NCI-H524 (cell line): ENCODE measurements at regions not wholly inside any gene's neighbourhood (a gene's known extent, or its start where the extent isn't known, plus 50 kb on each side); places are given as distances from the start of the nearest gene placed in this dataset.
"Not testable (repeated sequence)": the region's sequence is repeated elsewhere in the genome, so short reads cannot be mapped to it uniquely, and the experiment has no call there.

Experiments used
- DNase-seq, 2 experiments: peaks; one replicate each; lab custom pipeline; 2025; lab: John Stamatoyannopoulos, UW

- no peak for DNase-seq
Observed at GRCh38 chr3:96324087-96324486, 490.3 kb upstream of the EPHA6 start.

GRCh38 chr3:96330795-96331194 lies 483.6 kb upstream of the EPHA6 start:
- DNase-seq = no peak

GRCh38 chr3:96331341-96331740 lies 483.1 kb upstream of the EPHA6 start:
- DNase-seq = peak in 1 of 2 experiments; percentile 57

- no peak for DNase-seq
Observed at GRCh38 chr3:96334779-96335178, 479.6 kb upstream of the EPHA6 start.

- no peak for DNase-seq
Observed at GRCh38 chr3:96347289-96347688, 467.1 kb upstream of the EPHA6 start.

- DNase-seq = not testable (repeated sequence)
Observed at GRCh38 chr3:96351598-96351997, 462.8 kb upstream of the EPHA6 start.

GRCh38 chr3:96354106-96354505 lies 460.3 kb upstream of the EPHA6 start:
- DNase-seq = no peak

- DNase-seq = no peak
Observed at GRCh38 chr3:96354742-96355141, 459.7 kb upstream of the EPHA6 start.

- DNase-seq = no peak
Observed at GRCh38 chr3:96361241-96361640, 453.2 kb upstream of the EPHA6 start.

GRCh38 chr3:96370637-96371036 lies 443.8 kb upstream of the EPHA6 start:
- DNase-seq = no peak

- peak in 1 of 2 experiments; percentile 35 for DNase-seq
Observed at GRCh38 chr3:96410006-96410730, 404.2 kb upstream of the EPHA6 start.

GRCh38 chr3:96416549-96417255 lies 397.7 kb upstream of the EPHA6 start:
- peak; percentile 29 to 82 for DNase-seq

GRCh38 chr3:96428097-96428496 lies 386.3 kb upstream of the EPHA6 start:
- DNase-seq = no peak

GRCh38 chr3:96430079-96430478 lies 384.3 kb upstream of the EPHA6 start:
- no peak for DNase-seq

GRCh38 chr3:96434651-96435050 lies 379.7 kb upstream of the EPHA6 start:
- no peak for DNase-seq

- no peak for DNase-seq
Observed at GRCh38 chr3:96449346-96449745, 365.0 kb upstream of the EPHA6 start.

- peak in 1 of 2 experiments; percentile 3 for DNase-seq
Observed at GRCh38 chr3:96449803-96450202, 364.6 kb upstream of the EPHA6 start.

- DNase-seq = no peak
Observed at GRCh38 chr3:96450699-96451098, 363.7 kb upstream of the EPHA6 start.

- no peak for DNase-seq
Observed at GRCh38 chr3:96465521-96465920, 348.9 kb upstream of the EPHA6 start.

GRCh38 chr3:96466441-96466840 lies 348.0 kb upstream of the EPHA6 start:
- DNase-seq = no peak

GRCh38 chr3:96467639-96468038 lies 346.8 kb upstream of the EPHA6 start:
- DNase-seq = no peak

- no peak for DNase-seq
Observed at GRCh38 chr3:96478496-96478895, 335.9 kb upstream of the EPHA6 start.

GRCh38 chr3:96480881-96481280 lies 333.5 kb upstream of the EPHA6 start:
- DNase-seq = no peak

- DNase-seq = not testable (repeated sequence)
Observed at GRCh38 chr3:96483191-96483590, 331.2 kb upstream of the EPHA6 start.
